Fibroblast of mammary gland (primary cell): ENCODE measurements at regions not wholly inside any gene's neighbourhood (a gene's known extent, or its start where the extent isn't known, plus 50 kb on each side); places are given as distances from the start of the nearest gene placed in this dataset.
"Not testable (repeated sequence)": the region's sequence is repeated elsewhere in the genome, so short reads cannot be mapped to it uniquely, and the experiment has no call there.

Source experiments
- DNase-seq: peaks from one replicate; pipeline ENCODE4 v3.0.0-alpha.2; 2010; ENCODE audit warnings: low read depth
- H3K4me3 ChIP-seq: 2 replicates; pipeline ENCODE4 v1.5.1; 2011; ENCODE audit warnings: low read depth, mild to moderate bottlenecking, low read length, moderate library complexity; ENCODE audit not compliant: control insufficient read depth
- CTCF ChIP-seq: conservative IDR thresholded peaks from 2 replicates; pipeline ENCODE4 v1.5.1; 2011; ENCODE audit warnings: low read depth, low read length, inconsistent platforms; ENCODE audit not compliant: control insufficient read depth, insufficient read depth

- TF ChIP-seq CTCF, result no peak
- no peak overlapping the region for H3K4me3 ChIP-seq
- DNase-seq, result no peak
Measured at GRCh38 chr1:182331387-182331786, 60.2 kb downstream of the GLUL start.

- no peak overlapping the region for H3K4me3 ChIP-seq
- TF ChIP-seq CTCF, result no peak
- peak; percentile 58 for DNase-seq
Measured at GRCh38 chr1:182330303-182330702, 61.3 kb downstream of the GLUL start.

- no peak for DNase-seq
- no peak overlapping the region for H3K4me3 ChIP-seq
- no peak for TF ChIP-seq CTCF
Measured at GRCh38 chr1:182329471-182329870, 62.1 kb downstream of the GLUL start.

GRCh38 chr1:182328591-182328990, 63.0 kb downstream of the GLUL start:
- DNase-seq, result no peak
- H3K4me3 ChIP-seq, result no peak overlapping the region
- no peak for TF ChIP-seq CTCF

GRCh38 chr1:182325339-182325738, 66.3 kb downstream of the GLUL start:
- TF ChIP-seq CTCF, result no peak
- DNase-seq, result no peak
- H3K4me3 ChIP-seq, result no peak overlapping the region

- peak; percentile 3 for TF ChIP-seq CTCF
- not testable (repeated sequence) for DNase-seq, H3K4me3 ChIP-seq
Measured at GRCh38 chr1:182321532-182321931, 70.1 kb downstream of the GLUL start.

GRCh38 chr1:182317611-182318161, 73.9 kb downstream of the GLUL start:
- TF ChIP-seq CTCF, result no peak
- DNase-seq, result no peak
- no peak overlapping the region for H3K4me3 ChIP-seq

GRCh38 chr1:182316454-182316853, 75.1 kb downstream of the GLUL start:
- not testable (repeated sequence) for DNase-seq

More at GRCh38 chr1:182316454-182316853, 75.1 kb downstream of the GLUL start:
- not testable (repeated sequence) for H3K4me3 ChIP-seq
